ENCODE measurements at regions not wholly inside any gene's neighbourhood (a gene's known extent, or its start where the extent isn't known, plus 50 kb on each side); places are given as distances from the start of the nearest gene placed in this dataset.

- Histone ChIP-seq H3K27ac (no peak overlapping the region), H3K36me3 (ENCODE audit: insufficient read depth, low read length) (no peaks in the 10 kb centered on the region), H3K9ac (ENCODE audit: insufficient read length) (no peak overlapping the region), H3K4me3 (no peak overlapping the region), H3K9me3 (ENCODE audit: low read depth, low read length) (no peaks in the 10 kb centered on the region)
- no peak for DNase-seq (ENCODE audit: low read depth, low spot score)
- no peak for TF ChIP-seq POLR2AphosphoS5 (IDR thresholded peaks at IDR 0.05; ENCODE audit: borderline replicate concordance, low read depth, low read length)
- TF ChIP-seq EZH2 (IDR thresholded peaks at IDR 0.05): no peak
- TF ChIP-seq FOXP2 (optimal IDR thresholded peaks at IDR 0.05; ENCODE audit: control extremely low read depth, extremely low read length, insufficient read depth): no peak
Measured at GRCh38 chr6:153537422-153537821, 406.3 kb upstream of the RGS17 start.

- Histone ChIP-seq H3K9me3 (ENCODE audit: low read depth, low read length) (no peaks in the 10 kb centered on the region), H3K9ac (ENCODE audit: insufficient read length) (no peak overlapping the region), H3K4me3 (no peak overlapping the region), H3K36me3 (ENCODE audit: insufficient read depth, low read length) (no peaks in the 10 kb centered on the region), H3K27ac (no peak overlapping the region)
- TF ChIP-seq EZH2 (IDR thresholded peaks at IDR 0.05) (no peak), POLR2AphosphoS5 (IDR thresholded peaks at IDR 0.05; ENCODE audit: borderline replicate concordance, low read depth, low read length) (no peak), FOXP2 (optimal IDR thresholded peaks at IDR 0.05; ENCODE audit: control extremely low read depth, extremely low read length, insufficient read depth) (no peak)
- DNase-seq (ENCODE audit: low read depth, low spot score): no peak
Measured at GRCh38 chr6:153526479-153526878, 395.4 kb upstream of the RGS17 start.

DNA sequence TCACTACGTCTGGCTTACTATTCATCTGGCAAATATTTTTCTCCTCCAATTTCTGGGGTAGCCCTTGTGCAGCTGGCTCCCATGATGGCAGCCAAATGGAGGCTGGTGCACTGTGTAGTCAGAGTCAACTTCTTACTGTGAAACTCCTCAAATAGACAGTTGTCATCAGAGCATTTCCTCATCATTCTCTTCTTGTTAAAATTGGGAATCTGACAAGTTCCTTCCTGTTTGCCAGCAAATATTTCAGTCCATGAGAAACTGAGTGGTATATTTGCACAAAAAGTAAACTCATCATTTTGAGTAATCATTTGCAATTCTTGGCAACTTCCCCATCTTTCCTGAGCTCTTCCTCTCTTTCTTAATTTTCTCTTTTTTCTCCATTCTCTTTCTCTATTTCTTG, 394.9 kb upstream of the RGS17 start:
- TF ChIP-seq POLR2AphosphoS5 (IDR thresholded peaks at IDR 0.05; ENCODE audit: borderline replicate concordance, low read depth, low read length) (no peak), FOXP2 (optimal IDR thresholded peaks at IDR 0.05; ENCODE audit: control extremely low read depth, extremely low read length, insufficient read depth) (no peak), EZH2 (IDR thresholded peaks at IDR 0.05) (no peak)
- no peak overlapping the region for H3K9ac ChIP-seq (ENCODE audit: insufficient read length)
- no peak for DNase-seq (ENCODE audit: low read depth, low spot score)

GRCh38 chr6:153523390-153523789, 392.3 kb upstream of the RGS17 start:
- H3K9me3 ChIP-seq (ENCODE audit: low read depth, low read length): no peaks in the 10 kb centered on the region
- TF ChIP-seq POLR2AphosphoS5 (IDR thresholded peaks at IDR 0.05; ENCODE audit: borderline replicate concordance, low read depth, low read length): no peak
- no peak for TF ChIP-seq FOXP2 (optimal IDR thresholded peaks at IDR 0.05; ENCODE audit: control extremely low read depth, extremely low read length, insufficient read depth)
- no peak for TF ChIP-seq EZH2 (IDR thresholded peaks at IDR 0.05)
- no peak overlapping the region for H3K4me3 ChIP-seq
- H3K9ac ChIP-seq (ENCODE audit: insufficient read length): no peak overlapping the region
- no peaks in the 10 kb centered on the region for H3K36me3 ChIP-seq (ENCODE audit: insufficient read depth, low read length)
- H3K27ac ChIP-seq: no peak overlapping the region
- no peak for DNase-seq (ENCODE audit: low read depth, low spot score)

More for the DNA sequence above, 394.9 kb upstream of the RGS17 start:
- no peaks in the 10 kb centered on the region for H3K36me3 ChIP-seq (ENCODE audit: insufficient read depth, low read length)
- H3K4me3 ChIP-seq: no peak overlapping the region
- no peaks in the 10 kb centered on the region for H3K9me3 ChIP-seq (ENCODE audit: low read depth, low read length)
- no peak overlapping the region for H3K27ac ChIP-seq

DNA sequence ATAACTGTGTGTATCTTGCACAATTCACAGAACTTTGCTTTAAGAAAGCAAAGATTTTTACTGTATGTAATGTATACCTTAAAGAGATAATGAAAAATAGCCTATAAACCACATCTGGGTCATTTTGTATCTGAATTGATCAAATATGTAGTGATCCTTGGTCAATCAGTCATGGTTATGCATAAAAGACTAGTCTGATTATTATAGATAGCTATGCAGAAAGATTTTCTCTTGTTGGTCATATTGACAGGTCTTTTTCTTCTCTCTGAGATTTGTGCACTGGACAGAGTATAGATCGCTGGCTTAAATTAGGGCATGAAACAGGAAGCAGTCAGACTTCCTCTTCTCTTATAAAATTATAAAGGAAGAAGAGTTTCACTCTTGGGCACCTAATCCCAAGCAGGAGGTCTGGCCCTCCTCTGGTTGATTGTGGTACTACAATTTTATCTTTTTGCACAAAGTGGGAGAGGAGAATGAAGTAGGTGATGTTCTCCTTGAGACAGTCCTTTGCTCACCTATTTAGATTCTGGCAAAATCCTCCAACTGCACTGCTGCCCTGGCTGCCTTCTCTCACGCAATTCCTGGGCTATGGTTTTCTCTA, 380.9 kb upstream of the RGS17 start:
- no peak for TF ChIP-seq FOXP2 (optimal IDR thresholded peaks at IDR 0.05; ENCODE audit: control extremely low read depth, extremely low read length, insufficient read depth)
- no peak for TF ChIP-seq POLR2AphosphoS5 (IDR thresholded peaks at IDR 0.05; ENCODE audit: borderline replicate concordance, low read depth, low read length)
- TF ChIP-seq EZH2 (IDR thresholded peaks at IDR 0.05): no peak
- Histone ChIP-seq H3K4me3 (no peak overlapping the region), H3K9me3 (ENCODE audit: low read depth, low read length) (no peaks in the 10 kb centered on the region), H3K27ac (no peak overlapping the region), H3K36me3 (ENCODE audit: insufficient read depth, low read length) (no peaks in the 10 kb centered on the region), H3K9ac (ENCODE audit: insufficient read length) (no peak overlapping the region)
- peak; percentile 18 for DNase-seq (ENCODE audit: low read depth, low spot score)

DNA sequence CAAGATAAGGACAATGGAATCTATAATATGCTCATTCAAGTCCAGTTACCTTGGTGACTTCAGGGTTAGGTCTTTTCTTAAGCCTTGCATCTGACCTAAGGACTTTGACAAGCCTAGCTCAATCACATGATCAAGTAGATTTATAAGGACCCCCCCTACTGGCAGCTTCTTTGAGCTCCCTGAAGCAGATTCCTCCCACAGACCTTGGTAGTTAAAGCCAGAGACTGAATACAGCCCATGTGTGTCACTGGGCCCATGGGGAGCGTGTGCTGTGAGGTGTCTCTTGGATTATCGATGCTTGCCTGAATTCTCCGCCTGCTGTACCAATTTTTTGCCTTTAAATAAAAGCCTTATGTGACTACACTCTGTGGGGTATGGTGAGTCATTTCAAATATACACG, 372.7 kb upstream of the RGS17 start:
- Histone ChIP-seq H3K4me3 (no peak overlapping the region), H3K27ac (no peak overlapping the region), H3K9ac (ENCODE audit: insufficient read length) (no peak overlapping the region), H3K9me3 (ENCODE audit: low read depth, low read length) (no peaks in the 10 kb centered on the region), H3K36me3 (ENCODE audit: insufficient read depth, low read length) (no peaks in the 10 kb centered on the region)
- DNase-seq (ENCODE audit: low read depth, low spot score): no peak
- TF ChIP-seq FOXP2 (optimal IDR thresholded peaks at IDR 0.05; ENCODE audit: control extremely low read depth, extremely low read length, insufficient read depth) (no peak), POLR2AphosphoS5 (IDR thresholded peaks at IDR 0.05; ENCODE audit: borderline replicate concordance, low read depth, low read length) (no peak), EZH2 (IDR thresholded peaks at IDR 0.05) (no peak)

- H3K27ac ChIP-seq: no peak overlapping the region
- DNase-seq (ENCODE audit: low read depth, low spot score): no peak
- no peaks in the 10 kb centered on the region for H3K36me3 ChIP-seq (ENCODE audit: insufficient read depth, low read length)
- no peaks in the 10 kb centered on the region for H3K9me3 ChIP-seq (ENCODE audit: low read depth, low read length)
- TF ChIP-seq POLR2AphosphoS5 (IDR thresholded peaks at IDR 0.05; ENCODE audit: borderline replicate concordance, low read depth, low read length) (no peak), EZH2 (IDR thresholded peaks at IDR 0.05) (no peak), FOXP2 (optimal IDR thresholded peaks at IDR 0.05; ENCODE audit: control extremely low read depth, extremely low read length, insufficient read depth) (no peak)
- H3K4me3 ChIP-seq: no peak overlapping the region
- H3K9ac ChIP-seq (ENCODE audit: insufficient read length): no peak overlapping the region
Measured at GRCh38 chr6:153493501-153493900, 362.4 kb upstream of the RGS17 start.

GRCh38 chr6:153489479-153489878, 358.4 kb upstream of the RGS17 start:
- H3K9me3 ChIP-seq (ENCODE audit: low read depth, low read length): peaks cover 3% of the 10 kb centered on the region; the same call in 1 of the 2 replicates
- H3K36me3 ChIP-seq (ENCODE audit: insufficient read depth, low read length): no peaks in the 10 kb centered on the region
- no peak overlapping the region for H3K4me3 ChIP-seq
- H3K9ac ChIP-seq (ENCODE audit: insufficient read length): no peak overlapping the region
- no peak overlapping the region for H3K27ac ChIP-seq
- no peak for DNase-seq (ENCODE audit: low read depth, low spot score)
- no peak for TF ChIP-seq POLR2AphosphoS5 (IDR thresholded peaks at IDR 0.05; ENCODE audit: borderline replicate concordance, low read depth, low read length)
- TF ChIP-seq EZH2 (IDR thresholded peaks at IDR 0.05): no peak
- no peak for TF ChIP-seq FOXP2 (optimal IDR thresholded peaks at IDR 0.05; ENCODE audit: control extremely low read depth, extremely low read length, insufficient read depth)

DNA sequence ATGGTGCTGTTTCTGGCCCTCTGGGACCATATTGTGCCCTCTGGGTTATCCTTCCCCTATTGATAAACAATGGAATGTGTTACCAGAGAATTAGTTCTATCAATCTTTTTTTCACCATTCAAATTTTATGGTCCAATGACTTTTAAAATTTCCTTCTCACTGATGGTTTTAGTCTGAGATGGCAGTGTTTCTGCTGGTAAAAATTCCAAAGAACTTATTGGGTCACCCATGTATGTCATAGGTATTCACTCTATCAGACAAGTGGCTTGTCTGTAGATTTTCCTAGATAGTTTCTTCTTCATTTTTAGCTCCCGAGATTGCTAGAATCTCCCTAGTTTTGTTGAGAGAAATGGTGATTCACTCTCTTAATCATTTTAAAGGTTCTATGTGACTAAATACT, 357.2 kb upstream of the RGS17 start:
- Histone ChIP-seq H3K9ac (ENCODE audit: insufficient read length) (no peak overlapping the region), H3K9me3 (ENCODE audit: low read depth, low read length) (peaks cover 3% of the 10 kb centered on the region; the same call in 1 of the 2 replicates), H3K4me3 (no peak overlapping the region), H3K27ac (no peak overlapping the region), H3K36me3 (ENCODE audit: insufficient read depth, low read length) (no peaks in the 10 kb centered on the region)
- TF ChIP-seq FOXP2 (optimal IDR thresholded peaks at IDR 0.05; ENCODE audit: control extremely low read depth, extremely low read length, insufficient read depth) (no peak), EZH2 (IDR thresholded peaks at IDR 0.05) (no peak), POLR2AphosphoS5 (IDR thresholded peaks at IDR 0.05; ENCODE audit: borderline replicate concordance, low read depth, low read length) (no peak)
- no peak for DNase-seq (ENCODE audit: low read depth, low spot score)

Data from SK-N-MC (cell line).